ENCODE measurements at regions not wholly inside any gene's neighbourhood (a gene's known extent, or its start where the extent isn't known, plus 50 kb on each side); places are given as distances from the start of the nearest gene placed in this dataset.

DNA sequence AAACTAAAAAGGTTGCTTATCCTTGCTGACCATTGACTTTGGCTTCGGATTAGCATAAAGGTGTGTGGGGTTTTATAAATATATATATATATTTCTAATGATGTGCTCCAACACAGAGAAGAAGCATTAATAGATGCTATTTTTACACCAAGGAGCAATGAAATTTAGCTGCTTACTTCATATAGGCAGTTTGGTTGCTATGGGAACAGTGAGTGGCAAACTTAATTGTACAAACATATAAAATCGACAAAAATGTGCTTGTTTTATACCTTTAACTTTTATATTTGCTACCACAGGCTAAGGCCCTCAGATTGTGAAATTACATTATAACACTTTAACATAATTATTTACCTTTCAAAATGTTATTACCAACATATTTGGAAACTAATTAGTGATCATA lies 303.4 kb downstream of the SEC23A start:
- Histone ChIP-seq H3K4me3 (ENCODE audit: low read depth, low read length) (no peak overlapping the region), H3K27me3 (ENCODE audit: control insufficient read depth, insufficient read depth, low read length) (no peaks in the 10 kb centered on the region), H3K36me3 (ENCODE audit: control insufficient read depth, insufficient read depth, low read length) (no peaks in the 10 kb centered on the region)
- DNase-seq (ENCODE audit: low read depth) = no peak
- TF ChIP-seq, protein P1, sequence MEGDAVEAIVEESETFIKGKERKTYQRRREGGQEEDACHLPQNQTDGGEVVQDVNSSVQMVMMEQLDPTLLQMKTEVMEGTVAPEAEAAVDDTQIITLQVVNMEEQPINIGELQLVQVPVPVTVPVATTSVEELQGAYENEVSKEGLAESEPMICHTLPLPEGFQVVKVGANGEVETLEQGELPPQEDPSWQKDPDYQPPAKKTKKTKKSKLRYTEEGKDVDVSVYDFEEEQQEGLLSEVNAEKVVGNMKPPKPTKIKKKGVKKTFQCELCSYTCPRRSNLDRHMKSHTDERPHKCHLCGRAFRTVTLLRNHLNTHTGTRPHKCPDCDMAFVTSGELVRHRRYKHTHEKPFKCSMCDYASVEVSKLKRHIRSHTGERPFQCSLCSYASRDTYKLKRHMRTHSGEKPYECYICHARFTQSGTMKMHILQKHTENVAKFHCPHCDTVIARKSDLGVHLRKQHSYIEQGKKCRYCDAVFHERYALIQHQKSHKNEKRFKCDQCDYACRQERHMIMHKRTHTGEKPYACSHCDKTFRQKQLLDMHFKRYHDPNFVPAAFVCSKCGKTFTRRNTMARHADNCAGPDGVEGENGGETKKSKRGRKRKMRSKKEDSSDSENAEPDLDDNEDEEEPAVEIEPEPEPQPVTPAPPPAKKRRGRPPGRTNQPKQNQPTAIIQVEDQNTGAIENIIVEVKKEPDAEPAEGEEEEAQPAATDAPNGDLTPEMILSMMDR (IDR thresholded peaks at IDR 0.05; ENCODE audit: insufficient read depth, low read length, poor library complexity, severe bottlenecking) = no peak

DNA sequence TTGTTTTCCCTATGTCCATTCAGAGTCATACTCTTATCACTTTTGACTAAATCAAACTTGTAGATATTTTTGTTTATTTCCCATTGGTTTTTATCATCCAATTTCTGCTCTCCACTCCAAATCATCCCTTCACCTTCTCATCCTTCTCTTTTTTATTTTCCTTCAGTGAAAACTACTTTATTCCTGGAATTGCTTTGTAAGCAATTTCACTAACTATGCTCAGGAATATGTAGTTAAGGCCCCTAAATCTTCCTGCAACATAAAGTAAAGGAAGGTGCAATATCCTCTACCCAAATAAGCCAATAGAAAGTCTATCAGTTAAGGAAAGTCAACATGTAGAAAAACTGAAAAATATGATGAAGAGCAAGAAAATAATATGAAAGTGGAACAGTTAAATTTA lies 308.4 kb downstream of the SEC23A start:
- no peaks in the 10 kb centered on the region for H3K27me3 ChIP-seq (ENCODE audit: control insufficient read depth, insufficient read depth, low read length)
- no peak for DNase-seq (ENCODE audit: low read depth)
- no peaks in the 10 kb centered on the region for H3K36me3 ChIP-seq (ENCODE audit: control insufficient read depth, insufficient read depth, low read length)
- H3K4me3 ChIP-seq (ENCODE audit: low read depth, low read length) = no peak overlapping the region
- TF ChIP-seq, protein P1 (IDR thresholded peaks at IDR 0.05; ENCODE audit: insufficient read depth, low read length, poor library complexity, severe bottlenecking) = no peak

DNA sequence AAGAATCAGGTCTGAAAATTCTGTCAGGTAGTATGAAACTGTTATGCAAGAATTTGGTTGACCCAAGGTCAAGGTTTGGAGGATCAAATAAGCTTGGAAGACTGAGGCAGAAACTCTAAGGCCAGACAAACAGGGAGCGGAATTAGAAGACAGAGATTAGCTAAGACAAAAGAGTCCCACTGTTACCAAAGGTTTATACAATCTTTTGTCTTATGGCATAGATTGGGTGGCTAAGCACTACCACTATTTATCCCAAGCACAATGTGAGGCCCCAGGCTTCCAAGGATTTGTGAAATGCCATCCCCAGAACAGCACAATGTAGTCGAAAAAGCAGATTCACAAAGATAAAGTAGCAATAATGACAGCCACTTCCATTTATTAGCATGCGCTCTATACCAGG lies 311.2 kb downstream of the SEC23A start:
- Histone ChIP-seq H3K36me3 (ENCODE audit: control insufficient read depth, insufficient read depth, low read length) (no peaks in the 10 kb centered on the region), H3K4me3 (ENCODE audit: low read depth, low read length) (no peak overlapping the region), H3K27me3 (ENCODE audit: control insufficient read depth, insufficient read depth, low read length) (no peaks in the 10 kb centered on the region)
- DNase-seq (ENCODE audit: low read depth) = no peak
- TF ChIP-seq, protein P1 (IDR thresholded peaks at IDR 0.05; ENCODE audit: insufficient read depth, low read length, poor library complexity, severe bottlenecking) = no peak

DNA sequence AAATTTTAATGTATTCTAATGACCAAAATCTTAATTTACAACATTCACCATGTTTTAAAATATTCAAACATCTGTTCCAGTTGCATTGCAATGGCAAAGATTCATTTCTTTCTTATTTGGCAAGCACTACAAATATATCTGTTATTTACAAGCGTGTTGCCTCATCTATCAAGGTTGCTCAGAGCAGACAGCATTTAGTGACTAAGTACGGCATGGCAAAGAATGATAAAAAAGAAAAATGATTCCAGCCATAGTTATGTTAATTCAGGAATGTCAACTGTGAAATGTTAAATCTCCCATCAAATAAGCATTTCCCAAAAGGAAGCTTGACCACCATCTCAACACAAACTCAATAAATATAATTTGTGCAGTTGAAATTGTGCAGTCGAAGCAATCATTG lies 312.1 kb downstream of the SEC23A start:
- H3K27me3 ChIP-seq (ENCODE audit: control insufficient read depth, insufficient read depth, low read length) = no peaks in the 10 kb centered on the region
- no peak for DNase-seq (ENCODE audit: low read depth)
- TF ChIP-seq, protein P1 (IDR thresholded peaks at IDR 0.05; ENCODE audit: insufficient read depth, low read length, poor library complexity, severe bottlenecking) = no peak
- H3K4me3 ChIP-seq (ENCODE audit: low read depth, low read length) = no peak overlapping the region
- H3K36me3 ChIP-seq (ENCODE audit: control insufficient read depth, insufficient read depth, low read length) = no peaks in the 10 kb centered on the region

DNA sequence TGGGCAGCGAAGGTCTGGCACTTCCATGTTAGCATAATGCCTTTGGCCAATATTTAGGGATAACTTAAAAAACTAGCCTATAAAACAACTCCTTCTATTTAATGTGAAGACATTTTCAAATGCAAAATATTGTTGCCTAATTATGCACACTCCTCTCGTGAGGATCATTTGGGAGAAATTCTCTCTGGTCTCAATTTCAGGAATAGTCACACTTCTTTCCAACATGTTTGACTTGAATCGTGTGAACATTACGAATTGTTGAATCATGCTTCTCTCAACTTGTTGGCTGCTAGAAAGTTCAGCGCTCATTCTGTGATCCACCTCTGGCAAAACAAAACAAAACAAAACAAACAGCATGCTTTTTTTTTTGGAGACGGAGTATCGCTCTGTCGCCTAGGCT lies 313.2 kb downstream of the SEC23A start:
- no peak for DNase-seq (ENCODE audit: low read depth)
- H3K27me3 ChIP-seq (ENCODE audit: control insufficient read depth, insufficient read depth, low read length) = no peaks in the 10 kb centered on the region
- H3K36me3 ChIP-seq (ENCODE audit: control insufficient read depth, insufficient read depth, low read length) = no peaks in the 10 kb centered on the region
- no peak overlapping the region for H3K4me3 ChIP-seq (ENCODE audit: low read depth, low read length)
- TF ChIP-seq, protein P1 (IDR thresholded peaks at IDR 0.05; ENCODE audit: insufficient read depth, low read length, poor library complexity, severe bottlenecking) = no peak

DNA sequence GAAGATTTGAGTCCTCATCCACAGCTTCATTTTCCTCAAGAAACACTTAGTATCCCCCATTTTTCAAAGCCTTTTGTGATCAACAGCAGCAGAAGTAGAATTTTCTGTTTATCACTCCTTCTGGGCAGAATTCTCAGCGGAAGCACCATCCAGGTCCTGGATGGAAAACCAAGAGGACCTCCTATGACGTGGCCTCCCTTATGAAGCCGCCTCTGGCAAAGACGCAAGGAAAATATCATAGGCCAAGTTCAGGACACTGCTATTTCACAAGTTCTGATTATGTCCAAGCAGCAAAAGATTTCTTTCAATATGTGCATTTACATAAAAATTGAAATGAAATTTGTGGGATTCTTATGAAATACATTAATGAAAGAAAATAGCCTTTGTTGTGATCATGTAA lies 315.0 kb downstream of the SEC23A start:
- Histone ChIP-seq H3K27me3 (ENCODE audit: control insufficient read depth, insufficient read depth, low read length) (no peaks in the 10 kb centered on the region), H3K36me3 (ENCODE audit: control insufficient read depth, insufficient read depth, low read length) (no peaks in the 10 kb centered on the region), H3K4me3 (ENCODE audit: low read depth, low read length) (no peak overlapping the region)
- TF ChIP-seq, protein P1 (IDR thresholded peaks at IDR 0.05; ENCODE audit: insufficient read depth, low read length, poor library complexity, severe bottlenecking) = no peak
- DNase-seq (ENCODE audit: low read depth) = no peak

All from kidney epithelial cell (primary cell).